NCI-H1092 (cell line): ENCODE measurements at regions not wholly inside any gene's neighbourhood (a gene's known extent, or its start where the extent isn't known, plus 50 kb on each side); places are given as distances from the start of the nearest gene placed in this dataset.

Experiments used
- DNase-seq: peaks from one replicate; lab custom pipeline; 2025; lab: John Stamatoyannopoulos, UW

DNA sequence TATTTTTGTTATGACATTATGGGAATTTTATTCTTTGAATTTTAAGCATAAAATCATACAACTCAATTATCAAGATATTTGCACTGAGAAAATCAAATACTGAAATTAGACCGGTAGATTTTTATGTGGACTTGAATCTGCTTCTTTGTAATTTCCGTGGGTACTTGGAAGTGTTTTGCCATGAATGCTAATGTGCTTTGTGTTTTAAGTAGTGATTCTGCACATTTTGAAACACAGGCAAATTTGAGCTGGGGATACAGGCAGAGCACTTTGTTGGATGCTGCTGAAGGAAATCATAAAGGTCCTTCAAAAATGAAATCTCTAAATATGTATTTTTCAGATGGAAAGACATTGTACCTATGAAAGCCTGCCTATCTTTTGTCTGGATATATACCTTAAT lies 446.3 kb upstream of the POU3F3 start:
- DNase-seq, result no peak

DNA sequence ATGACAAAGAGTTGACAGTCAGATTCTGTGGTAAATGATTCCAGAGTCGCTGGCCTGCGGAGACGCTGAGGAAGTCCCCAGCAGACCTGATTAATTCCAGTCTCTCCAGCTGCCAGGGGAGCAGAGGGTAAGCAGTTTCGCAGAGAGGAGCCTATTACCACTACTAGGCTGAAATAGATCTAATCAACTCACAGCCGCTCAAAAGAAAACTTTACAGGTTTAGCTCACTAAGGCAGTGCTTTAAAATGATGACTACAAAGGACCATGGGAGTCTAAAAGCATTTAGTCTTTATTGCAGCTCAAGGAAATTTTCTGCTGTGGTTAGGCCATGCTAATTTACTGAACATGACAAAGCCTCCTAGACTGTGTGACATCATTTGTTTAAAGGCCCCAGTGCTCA lies 445.6 kb upstream of the POU3F3 start:
- DNase-seq, result no peak

DNA sequence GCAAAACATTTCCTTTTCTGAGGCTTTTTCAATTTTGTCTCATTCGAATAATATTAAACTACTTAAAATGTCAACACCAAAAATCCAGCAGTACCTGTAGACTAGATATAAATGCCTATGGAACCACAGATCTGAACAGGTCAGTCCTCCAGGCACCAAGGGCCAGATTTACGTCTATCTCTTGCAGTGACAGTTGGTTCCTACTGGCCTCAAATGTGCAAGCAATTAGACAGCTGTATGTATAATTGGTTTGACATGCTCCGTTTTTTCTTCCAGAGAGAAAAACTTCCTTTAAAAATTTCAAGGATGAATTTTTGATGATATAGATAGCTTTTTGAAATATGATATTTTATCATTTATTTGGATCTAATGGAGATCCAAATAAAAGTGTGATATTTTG lies 443.8 kb upstream of the POU3F3 start:
- DNase-seq, result no peak

GRCh38 chr2:104412384-104412783 lies 441.5 kb upstream of the POU3F3 start:
- DNase-seq, result no peak

GRCh38 chr2:104413890-104414289 lies 440.0 kb upstream of the POU3F3 start:
- DNase-seq, result no peak

DNA sequence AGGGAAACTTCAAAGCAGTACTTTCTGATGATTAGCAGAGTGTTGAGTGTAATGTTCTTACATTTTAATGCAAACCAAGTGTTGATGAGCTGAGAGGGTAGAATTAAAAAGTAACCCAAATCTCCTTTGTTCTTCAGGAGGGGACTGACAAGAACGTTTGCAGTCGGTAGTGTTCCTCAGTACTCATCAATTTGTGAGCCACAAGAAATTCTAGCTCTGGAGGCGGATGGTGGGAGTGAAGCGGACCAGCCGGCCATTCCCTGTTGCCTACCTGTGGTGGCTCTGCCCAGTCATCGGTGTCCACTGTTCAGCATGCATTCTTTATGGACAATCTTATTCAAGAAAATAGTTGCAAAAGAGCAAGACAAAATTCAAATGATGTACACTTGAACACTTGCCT lies 438.6 kb upstream of the POU3F3 start:
- no peak for DNase-seq

GRCh38 chr2:104416339-104417000 lies 437.4 kb upstream of the POU3F3 start:
- DNase-seq, result no peak

DNA sequence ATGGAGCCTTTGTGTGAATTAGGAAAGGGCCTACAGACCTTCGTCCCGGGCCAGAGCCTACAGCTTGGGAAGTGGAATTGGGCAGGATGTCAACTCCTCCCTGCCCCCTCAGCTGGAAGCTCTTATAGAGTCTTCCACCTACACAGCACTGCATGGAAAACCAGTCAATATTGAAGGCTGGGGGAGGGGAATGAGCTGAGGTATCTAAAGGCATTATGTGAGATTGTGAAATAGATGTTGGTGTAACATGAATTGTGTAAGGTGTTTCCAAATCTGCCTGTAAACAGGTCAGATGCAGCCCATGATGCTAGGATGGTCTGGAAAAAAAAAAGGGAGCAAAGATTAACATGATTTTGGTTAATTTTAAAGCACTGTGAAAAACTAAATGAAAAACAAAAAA lies 433.5 kb upstream of the POU3F3 start:
- DNase-seq, result no peak

DNA sequence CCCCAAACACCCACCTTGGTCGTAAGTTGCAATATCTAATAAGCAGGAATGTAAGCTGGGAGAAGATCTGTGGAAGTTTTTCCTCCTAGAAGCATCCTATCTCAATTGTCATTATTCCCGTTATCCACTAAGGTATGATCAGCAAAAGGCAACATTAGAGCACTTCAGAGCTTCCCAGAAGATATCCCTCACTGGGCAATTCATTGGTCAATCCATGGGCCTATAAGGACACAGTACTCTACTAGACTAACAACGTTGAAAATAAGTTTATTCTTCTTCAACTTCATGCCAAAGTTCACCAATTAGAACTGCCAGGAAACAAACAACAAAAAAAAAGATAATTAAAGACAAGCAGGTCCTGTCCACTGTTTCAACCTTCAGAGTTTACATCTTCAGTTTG lies 433.0 kb upstream of the POU3F3 start:
- no peak for DNase-seq

- DNase-seq, result no peak
Observed at GRCh38 chr2:104425850-104426595, 427.9 kb upstream of the POU3F3 start.

- no peak for DNase-seq
Observed at GRCh38 chr2:104428155-104428554, 425.8 kb upstream of the POU3F3 start.

DNA sequence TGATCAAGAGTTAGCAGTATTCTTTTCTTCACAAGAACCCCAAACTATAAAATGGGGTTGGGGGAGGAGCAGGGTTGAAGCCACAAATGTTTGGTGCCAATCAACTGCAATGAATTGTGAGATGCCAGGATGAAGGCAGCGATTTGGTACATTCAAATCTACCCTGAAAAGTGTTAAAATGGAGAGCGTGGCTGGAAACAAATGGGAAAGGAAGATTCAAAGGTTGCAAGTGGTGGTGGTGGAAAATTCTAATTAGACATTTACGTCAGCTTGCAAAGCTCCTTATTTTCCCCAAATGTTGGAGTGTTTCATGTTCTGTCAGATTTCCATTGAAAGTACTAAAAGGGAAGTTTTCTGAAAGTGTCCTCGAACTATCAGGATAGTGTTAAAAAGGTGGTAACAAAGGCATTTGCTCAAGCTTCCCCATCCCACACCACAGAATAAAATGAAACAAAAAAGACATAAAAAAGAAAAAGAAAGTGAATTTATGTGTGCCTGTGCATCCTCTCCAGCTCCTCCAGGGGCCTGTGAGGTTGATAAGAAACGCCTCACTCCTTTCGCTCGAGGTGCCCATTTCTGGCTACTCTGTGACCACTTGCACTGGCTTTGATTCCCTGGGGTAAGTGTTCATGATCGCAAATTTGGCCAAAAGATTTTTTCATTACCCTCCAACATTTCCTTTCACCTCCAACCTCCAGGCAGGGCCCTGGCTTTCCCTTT lies 424.1 kb upstream of the POU3F3 start:
- DNase-seq, result no peak

DNA sequence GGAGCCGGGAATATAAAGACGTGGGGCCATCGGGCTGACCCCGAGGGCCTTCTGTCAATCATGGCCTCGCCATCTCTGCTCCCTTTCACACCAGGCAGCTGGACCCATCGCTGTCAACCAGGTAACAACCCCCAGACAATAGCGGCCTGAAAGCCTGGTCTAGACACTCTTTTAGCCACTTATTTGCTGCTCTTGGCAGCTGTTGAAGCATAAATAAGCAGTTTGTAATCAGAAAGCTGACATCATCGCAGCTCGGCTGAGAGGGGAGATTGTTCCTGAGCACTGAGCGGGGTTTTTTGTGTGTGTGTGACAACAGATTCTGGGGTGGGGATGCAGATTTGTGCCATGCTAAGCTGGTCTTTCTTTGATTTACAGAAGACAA lies 423.6 kb upstream of the POU3F3 start:
- DNase-seq, result peak; percentile 33

- DNase-seq, result no peak
Observed at GRCh38 chr2:104430852-104431251, 423.1 kb upstream of the POU3F3 start.

- no peak for DNase-seq
Observed at GRCh38 chr2:104431701-104432121, 422.2 kb upstream of the POU3F3 start.

DNA sequence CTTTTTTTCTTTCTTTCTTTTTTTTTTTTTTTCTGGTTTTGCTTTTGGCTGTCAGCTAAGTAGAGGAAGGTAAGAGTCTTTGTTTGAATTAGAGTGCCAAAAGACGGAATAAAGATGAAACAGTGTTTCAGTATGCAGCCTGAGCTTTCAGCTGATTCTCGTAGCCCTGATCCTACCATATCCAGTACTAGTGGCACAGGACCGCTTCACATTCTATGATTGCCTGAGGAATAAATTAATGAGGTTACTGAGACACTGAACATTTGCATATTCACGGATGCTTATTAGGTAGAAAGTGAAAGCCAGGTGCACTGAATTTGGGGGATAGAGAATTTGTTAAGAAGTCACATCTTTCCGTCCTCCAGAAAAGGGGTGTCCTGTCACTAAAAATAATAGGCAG lies 421.5 kb upstream of the POU3F3 start:
- DNase-seq, result no peak

- DNase-seq, result no peak
Observed at GRCh38 chr2:104432991-104433390, 420.9 kb upstream of the POU3F3 start.

GRCh38 chr2:104433657-104434056 lies 420.3 kb upstream of the POU3F3 start:
- no peak for DNase-seq

GRCh38 chr2:104434318-104434792 lies 419.6 kb upstream of the POU3F3 start:
- DNase-seq, result peak; percentile 43

DNA sequence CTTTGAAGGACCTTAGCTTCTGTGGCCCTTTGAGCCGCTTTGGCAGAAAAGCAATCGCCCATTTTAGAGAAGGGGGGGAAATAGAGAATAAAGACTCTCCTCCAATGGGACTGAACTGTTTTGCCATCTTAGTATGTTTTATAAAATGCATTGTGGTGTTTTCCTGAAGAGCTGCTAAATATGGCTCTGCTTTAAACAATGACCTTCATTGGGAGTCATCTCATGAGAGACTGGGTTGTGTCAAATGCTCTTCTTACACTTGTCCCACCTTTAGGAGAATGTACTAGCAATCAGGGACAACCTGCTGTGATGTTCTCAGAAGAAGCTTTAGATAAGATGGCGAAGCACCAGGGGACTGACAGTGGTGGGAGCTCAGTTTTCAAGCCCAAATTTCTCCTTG lies 418.9 kb upstream of the POU3F3 start:
- no peak for DNase-seq

GRCh38 chr2:104438481-104438880 lies 415.4 kb upstream of the POU3F3 start:
- DNase-seq, result no peak

GRCh38 chr2:104443145-104443544 lies 410.8 kb upstream of the POU3F3 start:
- DNase-seq, result no peak

DNA sequence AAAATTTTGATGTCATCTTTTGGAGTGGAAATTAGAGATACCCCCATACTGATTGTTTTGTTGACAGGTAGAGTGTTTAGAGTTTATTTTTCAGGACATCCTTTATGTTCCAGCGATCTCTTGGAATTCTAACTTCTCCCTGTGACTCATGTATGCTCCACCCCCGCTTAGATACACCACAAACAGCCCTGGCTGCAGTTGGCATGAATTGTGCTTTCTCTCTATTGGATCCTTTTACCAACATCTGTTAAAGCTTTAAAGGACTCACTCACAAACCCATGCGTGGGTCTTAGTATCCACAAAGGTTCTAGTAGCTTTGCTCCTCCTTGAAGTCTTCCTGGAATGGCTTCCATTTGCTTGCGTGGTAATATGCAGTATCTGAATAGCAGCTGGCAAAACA lies 409.5 kb upstream of the POU3F3 start:
- no peak for DNase-seq
